Activated CD4-positive, alpha-beta T cell treated with anti-CD3 and anti-CD28 coated beads, Interleukin-2, amount 50 U/mL, for 1 hour (primary cell): ENCODE measurements at regions not wholly inside any gene's neighbourhood (a gene's known extent, or its start where the extent isn't known, plus 50 kb on each side); places are given as distances from the start of the nearest gene placed in this dataset.
"Not testable (repeated sequence)": the region's sequence is repeated elsewhere in the genome, so short reads cannot be mapped to it uniquely, and the experiment has no call there.

Experiments
- DNase-seq: peaks from one replicate; pipeline ENCODE4 v3.0.0-alpha.2; 2020

DNA sequence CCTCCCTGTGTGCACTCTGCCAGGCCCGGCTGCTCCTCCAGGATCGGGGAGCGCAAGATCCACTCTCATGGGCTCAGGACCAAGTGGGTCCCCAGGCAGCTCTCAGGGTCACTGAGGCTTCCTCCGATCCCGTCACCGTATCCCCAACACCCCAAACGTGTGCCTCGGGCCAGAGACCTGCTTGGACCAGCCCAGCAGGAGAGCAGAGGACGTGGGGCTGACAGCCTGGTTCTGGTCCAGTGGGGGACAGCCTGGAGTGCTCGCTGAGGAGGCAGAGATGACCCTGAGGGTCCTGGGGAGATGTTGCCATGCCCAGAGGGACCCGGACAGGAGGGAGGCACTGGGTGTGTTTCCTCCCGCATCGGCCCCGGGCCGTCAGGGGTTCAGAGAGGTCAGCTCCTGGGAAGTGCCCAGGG lies 1402.6 kb downstream of the BRD1 start:
- DNase-seq = no peak

DNA sequence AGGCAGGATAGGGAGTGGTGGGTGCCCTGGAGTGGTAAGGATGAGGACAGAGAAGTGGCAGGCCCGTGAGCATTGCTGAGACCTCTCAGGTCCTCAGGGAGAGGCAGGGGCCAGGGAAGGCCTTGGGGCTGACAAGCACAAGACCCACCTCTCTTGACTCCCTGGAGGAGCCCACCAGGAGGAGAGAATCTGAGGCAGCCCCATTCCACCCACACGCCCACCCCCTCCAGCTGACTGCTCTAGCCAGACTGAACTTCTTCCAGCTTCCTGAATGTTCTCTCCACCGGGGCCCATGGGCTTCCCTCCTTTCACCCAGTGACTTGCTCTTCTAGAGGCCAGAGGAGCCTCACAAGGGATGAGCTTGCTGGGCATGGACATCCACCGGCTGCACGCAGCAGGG lies 1403.0 kb downstream of the BRD1 start:
- no peak for DNase-seq

DNA sequence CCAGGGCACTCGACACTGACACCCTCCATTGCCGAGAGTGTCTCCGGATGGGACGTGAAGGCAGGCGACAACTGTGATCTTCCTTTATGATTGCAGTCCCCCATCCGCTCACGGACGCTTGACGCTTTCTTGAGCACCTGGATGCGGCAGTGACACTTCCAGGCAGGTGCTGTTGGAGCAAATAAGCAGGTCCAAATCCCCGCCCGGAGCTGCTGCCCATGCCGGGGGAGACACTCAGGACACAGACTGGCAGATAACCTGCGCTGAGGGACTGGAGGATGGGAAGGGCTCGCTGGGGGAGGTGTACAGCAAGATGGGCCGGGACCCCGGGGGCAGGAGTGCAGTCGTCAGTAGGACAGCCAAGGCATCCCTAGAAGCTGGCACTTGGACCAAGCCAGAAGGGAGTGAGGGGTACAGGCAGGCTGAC lies 1403.5 kb downstream of the BRD1 start:
- DNase-seq = no peak

DNA sequence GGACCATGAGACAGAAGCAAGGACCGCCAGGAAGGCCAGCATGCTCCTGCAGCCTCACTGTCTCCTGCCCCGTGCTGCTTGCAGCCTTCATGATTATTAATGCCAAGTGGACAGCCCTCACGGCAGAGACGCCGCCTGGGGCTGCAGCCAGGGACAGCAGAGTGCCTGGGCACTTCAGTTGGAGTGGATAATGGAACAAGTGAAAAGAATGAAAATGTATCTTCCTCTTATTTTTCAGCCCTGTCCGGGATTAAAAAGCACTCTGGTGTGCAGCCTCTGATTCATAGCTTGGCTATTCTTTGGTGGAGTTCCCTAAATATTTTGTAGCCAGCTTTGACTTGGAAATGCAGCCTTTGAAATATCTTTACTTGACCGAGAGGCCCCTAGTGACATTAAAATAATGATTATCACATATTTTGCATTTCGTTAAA lies 1404.2 kb downstream of the BRD1 start:
- DNase-seq = no peak

DNA sequence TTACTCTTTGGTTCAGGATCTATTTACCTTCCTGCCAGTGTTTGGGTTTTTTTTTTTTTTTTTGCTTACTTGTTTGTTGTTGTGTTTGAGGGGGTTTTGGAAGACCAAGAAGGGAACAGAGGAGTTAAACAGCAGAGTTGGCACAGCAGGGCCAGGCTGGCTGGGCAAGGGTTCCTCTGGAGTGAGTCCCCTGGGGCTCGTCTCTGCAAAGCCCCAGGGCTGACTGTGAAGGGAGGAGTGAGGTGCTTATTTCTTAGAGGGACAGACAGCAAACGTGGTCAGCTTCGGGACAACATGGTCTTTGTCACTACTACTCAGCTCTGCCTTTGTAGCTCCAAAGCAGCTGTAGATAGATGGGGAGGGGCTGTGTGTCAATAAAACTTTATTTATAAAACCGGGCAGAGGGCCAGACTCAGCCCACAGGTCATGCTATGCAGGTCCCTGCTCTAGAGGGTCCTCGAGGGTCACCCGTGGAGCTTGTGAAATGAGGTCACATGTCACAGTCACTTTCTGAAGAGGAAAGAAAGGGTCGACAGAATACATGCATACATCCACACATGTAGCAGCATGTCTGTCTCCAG lies 1404.7 kb downstream of the BRD1 start:
- no peak for DNase-seq

DNA sequence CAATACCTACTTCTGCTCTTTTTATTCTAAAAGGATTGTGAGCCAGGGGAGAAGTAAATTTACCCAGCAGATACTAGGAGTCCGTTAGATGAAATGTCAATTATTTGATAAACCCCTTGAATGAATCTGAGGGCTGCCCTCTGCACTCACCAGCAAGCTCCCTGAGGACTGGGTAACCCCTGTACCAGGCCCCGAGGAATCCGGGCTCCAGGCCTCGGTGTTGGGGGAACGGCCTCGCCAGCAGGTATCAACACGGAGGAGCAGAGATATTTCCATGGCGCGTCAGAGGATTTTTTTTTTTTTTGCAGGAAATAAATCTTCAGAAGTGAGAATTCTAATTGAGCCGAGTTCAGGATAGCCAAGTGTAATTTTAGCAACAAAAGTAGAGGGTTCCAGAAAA lies 1408.8 kb downstream of the BRD1 start:
- no peak for DNase-seq

DNA sequence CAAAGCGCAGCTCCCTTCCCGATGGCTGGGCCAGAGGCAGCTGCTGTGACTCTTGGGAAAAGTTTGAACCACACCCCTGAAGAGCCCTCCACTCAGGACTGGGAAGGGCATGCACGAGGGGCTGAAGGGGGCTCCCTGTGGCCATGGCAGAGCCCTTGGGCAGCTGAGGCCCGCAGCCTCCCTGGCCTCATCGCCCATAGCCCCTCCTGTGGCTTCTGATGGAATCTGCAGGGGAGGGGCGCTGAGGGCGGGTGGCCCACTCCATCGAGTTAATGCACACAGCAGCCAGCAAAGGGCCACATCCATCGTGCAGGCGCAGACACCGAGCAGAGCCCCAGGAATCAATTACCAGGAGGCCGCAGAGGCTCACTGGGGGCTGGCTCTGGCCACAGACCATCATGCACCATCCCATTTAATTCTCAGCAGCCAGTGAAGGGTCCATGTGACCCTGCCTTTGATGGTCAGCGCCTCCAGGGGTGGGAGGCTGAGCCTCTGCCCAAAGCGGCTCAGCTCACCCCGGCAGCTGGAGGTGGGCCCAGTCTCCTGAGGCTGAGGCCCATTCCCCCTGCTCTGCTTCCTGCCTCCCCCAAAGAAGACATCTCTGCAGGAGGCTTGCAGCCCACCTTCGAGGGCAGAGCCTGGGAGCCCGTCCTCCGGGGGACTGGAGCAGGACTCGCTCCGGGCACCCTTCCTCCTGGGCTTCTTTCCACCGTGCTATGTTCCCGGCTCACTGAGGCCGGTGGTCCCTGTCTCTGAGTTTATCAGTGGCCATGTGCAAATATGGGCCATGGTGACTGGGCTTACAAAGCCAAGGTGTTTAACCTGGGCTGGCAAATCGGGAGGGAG lies 1410.2 kb downstream of the BRD1 start:
- no peak for DNase-seq

DNA sequence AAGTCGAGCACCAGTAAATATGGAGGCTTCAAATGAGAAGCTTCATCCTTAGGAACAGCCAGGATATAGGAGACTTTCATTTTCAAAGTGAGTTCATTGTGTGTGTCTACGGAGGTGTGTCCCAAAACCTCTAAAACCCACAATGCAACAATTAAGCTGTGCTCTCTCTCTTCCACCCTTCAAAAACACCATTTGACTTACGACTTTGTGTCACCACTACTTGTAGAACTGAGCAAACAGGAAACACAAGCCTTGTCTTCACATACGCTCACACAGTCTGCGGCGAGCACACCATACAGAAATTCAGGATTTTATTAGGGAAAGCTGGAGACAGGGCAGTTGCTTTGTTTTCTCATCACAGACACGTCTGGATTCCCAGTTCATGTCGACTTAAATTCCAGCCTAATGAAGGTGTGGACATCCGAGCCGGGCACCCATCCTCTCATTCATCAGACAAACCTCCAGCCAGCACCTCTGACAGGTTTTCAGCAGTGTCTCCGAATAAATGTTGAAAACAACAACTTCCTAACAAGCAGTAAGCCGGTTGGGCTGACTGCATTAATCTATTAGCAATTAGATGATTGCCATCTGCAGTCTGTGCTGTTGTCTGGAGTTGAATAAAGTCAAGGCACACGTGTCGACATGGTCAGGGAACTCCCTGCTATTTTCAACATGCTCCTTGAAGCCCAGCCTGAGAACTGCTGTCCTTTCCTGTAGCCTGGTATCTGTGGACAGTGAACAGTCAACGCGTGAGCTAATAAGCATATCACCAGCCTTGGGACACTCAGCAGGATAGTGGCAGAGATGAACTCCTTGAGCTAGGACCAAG lies 1411.1 kb downstream of the BRD1 start:
- no peak for DNase-seq

DNA sequence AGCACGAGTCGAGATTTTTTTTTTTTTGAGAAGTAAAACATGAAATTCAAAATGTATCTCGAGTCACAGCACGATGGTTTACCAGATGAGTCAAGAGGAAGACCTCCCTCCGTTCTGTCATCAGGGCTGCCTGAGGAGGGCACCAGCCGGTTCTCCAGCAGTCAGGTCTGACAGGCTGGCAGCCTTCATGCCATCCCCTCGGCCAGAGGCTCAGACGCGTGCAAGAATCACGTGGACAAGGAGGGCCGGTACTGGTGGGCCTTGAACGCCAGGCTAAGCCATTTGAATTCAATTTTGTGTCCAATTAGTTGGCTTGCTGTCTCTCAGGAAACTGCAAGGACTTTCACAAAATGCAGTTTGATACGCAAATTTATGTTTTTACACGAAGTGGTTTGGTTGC lies 1412.2 kb downstream of the BRD1 start:
- DNase-seq = no peak

DNA sequence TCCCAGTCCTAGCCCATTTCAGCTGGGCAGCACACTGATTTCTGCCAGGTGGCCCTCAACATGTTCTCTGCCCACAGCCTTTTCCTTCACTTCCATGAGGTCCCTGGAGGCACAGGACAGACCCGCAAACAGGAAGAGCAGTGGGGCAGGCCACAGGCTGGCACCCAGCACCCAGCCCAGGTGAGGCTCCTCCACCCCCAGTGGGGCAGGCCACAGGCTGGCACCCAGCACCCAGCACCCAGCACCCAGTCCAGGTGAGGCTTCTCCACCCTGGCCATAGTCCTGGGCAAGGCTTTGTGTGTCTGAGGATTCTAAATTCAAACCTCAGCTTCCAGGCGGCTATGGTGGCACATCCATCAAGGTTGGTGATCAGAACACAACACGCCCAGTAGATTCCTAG lies 1413.0 kb downstream of the BRD1 start:
- DNase-seq = no peak

DNA sequence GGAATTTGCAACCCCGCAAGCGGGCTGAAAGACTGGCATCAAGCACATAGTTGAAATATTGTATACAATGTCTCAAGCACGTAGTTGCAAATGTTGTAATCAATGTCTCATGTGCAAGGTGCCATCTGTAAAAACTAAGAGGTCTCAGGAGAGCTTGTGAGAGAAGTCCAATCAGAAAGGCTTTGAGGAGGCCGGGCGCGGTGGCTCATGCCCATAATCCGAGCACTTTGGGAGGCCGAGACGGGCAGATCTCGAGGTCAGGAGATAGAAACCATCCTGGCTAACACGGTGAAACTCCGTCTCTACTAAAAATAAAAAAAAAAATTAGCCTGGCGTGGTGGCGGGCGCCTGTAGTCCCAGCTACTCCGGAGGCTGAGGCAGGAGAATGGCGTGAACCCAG lies 1414.7 kb downstream of the BRD1 start:
- not testable (repeated sequence) for DNase-seq

DNA sequence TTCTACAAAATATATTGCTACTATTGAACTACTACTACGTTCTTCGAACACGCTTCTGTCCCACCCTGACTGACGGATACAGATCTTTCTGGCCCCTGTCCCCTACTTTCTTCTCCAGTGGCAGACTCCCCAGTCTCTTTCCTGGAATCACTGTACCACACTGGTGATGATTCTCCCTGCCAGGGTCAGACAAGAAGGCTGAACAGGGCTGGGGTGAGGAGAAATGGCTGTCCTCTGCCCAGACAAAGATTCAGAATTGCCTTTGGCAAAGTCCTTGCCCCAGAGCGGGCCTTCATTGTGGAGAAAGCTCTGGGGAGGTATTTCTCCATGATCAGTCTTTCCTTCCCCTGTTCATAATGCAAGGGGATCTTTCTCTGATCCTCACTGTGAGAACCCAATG lies 1417.1 kb downstream of the BRD1 start:
- DNase-seq = no peak

DNA sequence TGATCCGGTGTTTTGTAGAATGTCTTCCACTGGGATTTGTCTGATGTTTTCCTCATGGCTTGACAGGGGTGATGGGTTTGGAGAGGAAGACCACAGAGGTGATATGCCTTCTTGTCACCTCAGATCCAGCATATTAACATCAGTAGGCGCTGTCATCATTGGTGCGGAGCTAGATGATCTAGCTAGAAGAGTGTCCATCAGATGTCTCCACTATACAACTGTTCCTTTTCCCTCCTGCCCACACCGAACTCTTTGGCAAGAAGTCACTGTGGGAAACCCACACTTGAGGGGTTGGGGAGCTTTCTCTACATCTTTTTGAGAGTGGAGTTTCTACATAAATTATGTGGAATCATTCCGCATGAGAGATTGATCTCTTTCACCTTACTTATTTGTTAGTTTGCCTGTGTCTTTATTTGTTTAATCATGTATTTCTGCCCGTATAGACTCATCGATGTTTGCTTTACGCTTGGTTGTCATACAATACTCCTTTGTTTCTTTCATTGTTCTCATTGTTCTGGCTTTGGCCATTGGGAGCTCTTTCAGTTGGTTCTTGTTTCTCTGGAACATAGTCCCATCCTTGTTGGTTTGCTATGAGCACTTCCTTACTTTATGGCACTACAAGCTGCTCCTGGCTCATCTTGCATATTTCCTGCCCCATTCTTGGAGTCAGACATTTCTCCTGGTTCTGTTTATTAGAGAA lies 1420.3 kb downstream of the BRD1 start:
- DNase-seq = no peak

DNA sequence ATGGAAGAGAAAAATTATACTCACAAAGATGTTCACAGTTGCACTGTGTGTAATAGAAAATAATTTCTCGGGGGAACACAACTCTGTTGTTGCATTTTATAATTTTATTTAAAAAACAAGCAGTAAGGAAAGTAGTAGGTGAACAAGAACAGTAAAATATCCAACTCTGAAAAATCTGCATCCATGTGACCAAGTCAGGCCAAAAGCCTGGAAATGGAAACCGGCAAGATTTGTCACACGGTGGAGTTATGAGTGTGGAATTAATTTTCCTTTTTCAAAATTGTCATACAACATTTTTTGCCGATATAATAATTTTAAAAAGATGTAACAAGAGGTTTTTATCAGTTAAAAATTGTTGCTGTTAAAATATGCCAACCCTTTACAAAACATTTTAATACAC lies 1421.5 kb downstream of the BRD1 start:
- DNase-seq = no peak

DNA sequence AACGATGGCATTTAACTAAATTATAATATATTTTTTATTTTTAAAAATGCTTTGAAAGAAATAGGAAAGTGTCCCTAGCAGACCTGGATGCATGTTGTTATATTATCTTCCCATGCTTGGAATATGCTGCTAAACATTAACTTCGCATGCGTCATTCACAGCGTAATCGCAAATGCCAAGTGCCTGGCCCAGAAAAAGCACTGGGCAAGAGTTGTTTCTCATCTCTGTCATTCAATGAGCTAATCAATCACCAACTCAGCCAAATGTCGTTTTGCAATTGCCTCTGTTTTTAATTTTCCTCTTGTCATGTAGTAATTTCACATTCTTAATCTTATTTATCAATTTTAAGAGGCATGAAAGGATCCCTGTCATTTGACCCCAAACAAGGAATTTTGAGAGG lies 1421.9 kb downstream of the BRD1 start:
- no peak for DNase-seq

DNA sequence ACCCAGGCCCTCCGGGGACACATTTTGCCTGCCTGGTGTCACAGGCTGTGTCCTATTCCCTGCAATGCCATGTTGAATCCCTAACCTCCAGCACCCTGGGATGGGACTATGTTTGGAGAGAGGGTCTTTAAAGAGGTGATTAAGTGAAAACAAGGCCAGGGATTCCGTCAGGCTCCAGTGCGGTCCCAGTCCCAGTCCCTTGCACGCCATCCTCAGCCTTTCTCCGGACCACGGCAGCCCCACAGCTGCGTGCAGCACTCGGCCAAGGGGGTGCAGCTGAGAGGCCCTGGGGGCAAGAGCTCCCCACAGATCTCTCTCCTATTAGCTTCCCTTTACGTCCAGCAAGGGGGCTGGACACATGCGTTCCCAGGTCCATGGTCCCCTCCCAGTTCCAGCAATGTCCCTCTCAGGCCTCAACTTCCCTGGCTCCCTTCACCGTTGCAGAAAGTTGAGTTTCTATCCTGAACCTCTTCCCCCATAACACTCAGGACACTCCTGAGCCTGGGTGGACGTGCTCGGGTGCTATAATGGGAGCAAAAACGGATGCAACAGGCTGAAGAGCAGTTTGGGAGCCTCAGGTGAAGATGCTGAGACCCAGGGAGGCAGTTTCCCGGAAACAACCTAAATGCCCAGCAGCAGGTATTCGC lies 1422.7 kb downstream of the BRD1 start:
- DNase-seq = no peak

DNA sequence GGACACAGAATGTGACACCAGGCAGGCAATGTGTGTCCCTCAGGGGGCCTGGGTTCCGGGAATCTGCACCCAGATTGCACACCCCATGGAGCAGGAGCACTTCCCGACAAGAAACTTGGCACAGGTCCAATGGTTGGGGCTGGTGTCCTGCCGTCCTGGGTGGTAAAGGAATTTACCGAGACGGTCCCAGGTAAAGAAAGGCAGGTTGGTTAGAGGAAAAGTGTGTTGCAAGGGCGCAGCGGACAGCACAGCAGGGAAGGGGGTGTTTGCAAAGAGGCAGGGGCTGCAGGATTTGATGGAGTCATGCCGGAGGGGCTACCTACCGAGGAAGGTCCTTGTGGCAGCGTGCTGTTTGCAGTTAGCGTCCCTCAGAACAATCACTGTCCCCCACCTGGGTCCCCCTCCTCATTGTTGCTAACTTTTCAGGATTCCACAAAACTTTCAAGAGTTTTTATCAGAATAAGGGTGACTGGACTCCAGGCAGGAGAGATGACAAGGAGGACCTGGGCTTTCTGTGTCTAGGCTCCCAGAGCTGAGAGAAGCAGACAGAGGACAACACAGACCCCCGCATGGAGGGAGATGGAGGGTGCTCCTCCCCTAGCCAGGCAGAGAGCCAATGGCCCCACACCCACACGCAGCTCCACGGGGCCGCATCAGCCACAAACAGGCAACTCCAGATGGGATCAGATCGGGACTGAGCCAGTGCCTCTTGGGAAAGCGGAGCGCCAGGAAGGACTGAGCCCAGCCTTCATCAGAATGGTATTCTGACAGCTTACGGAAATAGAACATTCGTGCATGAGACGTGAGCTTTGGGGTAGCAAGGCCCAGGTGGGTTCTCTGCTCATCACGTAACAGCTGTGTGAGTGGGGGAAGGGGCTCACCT lies 1423.9 kb downstream of the BRD1 start:
- no peak for DNase-seq

DNA sequence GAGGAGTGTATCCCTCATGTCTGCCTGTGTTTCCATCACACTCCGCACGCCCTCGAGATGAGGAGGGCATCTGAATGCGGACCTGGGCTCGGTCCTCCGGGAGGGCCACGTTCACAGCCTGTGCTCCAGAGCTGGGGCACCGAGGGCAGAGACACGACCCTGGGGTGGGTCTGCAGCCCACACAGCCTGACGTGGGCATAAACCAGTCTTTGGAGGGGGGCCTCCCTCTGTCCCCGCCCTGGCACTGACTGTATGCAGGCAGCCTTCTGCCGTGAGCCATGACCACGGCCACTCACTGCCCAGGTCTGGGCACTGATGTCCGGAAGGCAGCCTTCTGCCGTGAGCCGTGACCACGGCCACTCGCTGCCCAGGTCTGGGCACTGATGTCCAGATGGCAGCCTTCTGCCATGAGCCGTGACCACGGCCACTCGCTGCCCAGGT lies 1425.1 kb downstream of the BRD1 start:
- DNase-seq = no peak

DNA sequence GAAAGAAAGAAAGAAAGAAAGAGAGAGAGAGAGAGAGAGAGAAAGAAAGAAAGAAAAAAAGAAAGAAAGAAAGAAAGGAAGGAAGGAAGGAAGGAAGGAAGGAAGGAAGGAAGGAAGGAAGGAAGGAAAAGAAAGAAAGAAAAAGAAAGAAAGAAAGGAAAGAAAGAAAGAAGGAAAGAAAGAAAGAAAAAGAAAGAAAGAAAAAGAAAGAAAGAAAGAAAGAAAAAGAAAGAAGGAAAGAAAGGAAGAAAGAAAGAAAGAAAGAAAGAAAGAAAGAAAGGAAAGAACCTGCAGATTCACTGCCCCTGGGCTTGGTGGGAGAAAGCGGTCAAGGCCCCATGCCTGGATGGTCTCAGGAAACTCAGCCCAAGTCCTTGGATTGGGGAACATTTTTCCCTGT lies 1426.2 kb downstream of the BRD1 start:
- not testable (repeated sequence) for DNase-seq

DNA sequence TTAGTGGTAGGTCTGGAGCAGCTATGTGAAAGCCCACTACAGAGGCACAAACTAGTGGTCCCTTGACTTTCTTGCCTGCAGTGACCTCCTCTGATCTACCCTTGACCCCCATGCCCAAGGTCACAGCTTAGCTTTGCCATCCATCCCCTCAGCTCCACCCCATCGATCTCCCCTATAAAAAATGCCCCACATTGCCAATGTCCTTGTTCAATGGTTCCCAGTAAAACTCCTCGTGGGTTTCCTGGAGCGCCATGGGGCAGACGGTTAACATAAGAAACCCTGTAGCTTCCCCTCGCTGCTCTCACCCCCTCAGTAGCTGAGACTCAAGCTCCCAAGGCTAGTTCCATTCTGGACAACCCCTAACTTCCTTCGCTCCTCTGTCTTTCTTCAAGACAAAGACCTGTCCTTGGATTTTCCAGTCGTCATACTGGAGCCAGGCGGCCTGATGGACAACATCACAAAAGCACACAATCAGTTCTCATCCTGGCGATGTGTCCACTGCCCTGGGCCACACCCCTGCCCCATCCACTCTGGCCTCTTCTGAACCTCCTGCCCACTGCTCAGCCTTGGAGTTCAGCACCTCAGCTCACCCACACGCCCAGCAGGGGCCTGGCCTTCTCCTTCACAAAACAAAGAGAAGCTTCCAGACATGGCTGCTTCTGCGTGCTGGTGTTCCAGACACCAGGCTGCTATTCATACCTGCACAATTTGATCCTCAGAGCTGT lies 1429.3 kb downstream of the BRD1 start:
- no peak for DNase-seq
